ENCODE measurements at regions not wholly inside any gene's neighbourhood (a gene's known extent, or its start where the extent isn't known, plus 50 kb on each side); places are given as distances from the start of the nearest gene placed in this dataset.

- no peak for DNase-seq
These were observed 165.7 kb upstream of the AHR start for GRCh38 chr7:17132726-17133125.

GRCh38 chr7:17133977-17134376 is 164.5 kb upstream of the AHR start:
- no peak for DNase-seq

- DNase-seq, result no peak
These were observed 163.7 kb upstream of the AHR start for GRCh38 chr7:17134786-17135185.

GRCh38 chr7:17136126-17136525 is 162.3 kb upstream of the AHR start:
- DNase-seq, result no peak

GRCh38 chr7:17139081-17139480 is 159.4 kb upstream of the AHR start:
- DNase-seq, result no peak

- DNase-seq, result no peak
These were observed 158.0 kb upstream of the AHR start for GRCh38 chr7:17140406-17140805.

- DNase-seq, result no peak
These were observed 155.5 kb upstream of the AHR start for GRCh38 chr7:17142831-17143541.

GRCh38 chr7:17144322-17144721 is 154.1 kb upstream of the AHR start:
- DNase-seq, result no peak

- no peak for DNase-seq
These were observed 151.8 kb upstream of the AHR start for GRCh38 chr7:17146621-17147020.

GRCh38 chr7:17147409-17147808 is 151.0 kb upstream of the AHR start:
- DNase-seq, result no peak

- DNase-seq, result no peak
These were observed 148.4 kb upstream of the AHR start for GRCh38 chr7:17150018-17150417.

GRCh38 chr7:17152721-17153120 is 145.7 kb upstream of the AHR start:
- no peak for DNase-seq

GRCh38 chr7:17153536-17153935 is 144.9 kb upstream of the AHR start:
- DNase-seq, result no peak

GRCh38 chr7:17155529-17155928 is 142.9 kb upstream of the AHR start:
- DNase-seq, result no peak

GRCh38 chr7:17158261-17158660 is 140.2 kb upstream of the AHR start:
- DNase-seq, result no peak

- DNase-seq, result no peak
These were observed 138.9 kb upstream of the AHR start for GRCh38 chr7:17159500-17160037.

GRCh38 chr7:17166824-17167379 is 131.6 kb upstream of the AHR start:
- DNase-seq, result no peak

GRCh38 chr7:17168416-17168815 is 130.0 kb upstream of the AHR start:
- DNase-seq, result no peak

- no peak for DNase-seq
These were observed 127.0 kb upstream of the AHR start for GRCh38 chr7:17171427-17171826.

GRCh38 chr7:17176371-17177032 is 122.0 kb upstream of the AHR start:
- no peak for DNase-seq

- DNase-seq, result no peak
These were observed 119.9 kb upstream of the AHR start for GRCh38 chr7:17178545-17178944.

- DNase-seq, result no peak
These were observed 117.0 kb upstream of the AHR start for GRCh38 chr7:17181482-17181881.

- no peak for DNase-seq
These were observed 114.7 kb upstream of the AHR start for GRCh38 chr7:17183630-17184328.

Data from GOT3 (cell line).